ENCODE measurements at regions not wholly inside any gene's neighbourhood (a gene's known extent, or its start where the extent isn't known, plus 50 kb on each side); places are given as distances from the start of the nearest gene placed in this dataset.

DNA sequence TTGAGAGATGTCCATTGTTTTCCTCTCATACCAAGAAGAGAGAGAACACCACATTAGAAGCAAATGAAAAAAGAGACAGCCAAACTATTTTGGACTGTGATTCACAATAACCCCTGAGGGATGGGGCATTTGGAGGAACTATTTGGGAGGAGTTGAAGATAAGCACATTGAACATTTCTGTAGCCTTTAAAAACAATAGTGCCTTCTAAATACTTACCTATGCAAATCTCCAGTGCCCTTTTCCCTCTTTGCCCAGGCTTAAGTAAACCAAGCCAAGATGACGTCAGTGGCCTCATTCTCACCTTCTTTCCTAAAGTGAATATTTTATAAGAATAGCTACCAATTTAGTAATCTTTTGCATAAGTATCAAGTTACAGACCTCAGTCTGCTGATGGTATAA, 89.7 kb upstream of the COL8A1 start:
- TF ChIP-seq CTCF (IDR thresholded peaks at IDR 0.05) (no peak), POLR2AphosphoS5 (IDR thresholded peaks at IDR 0.05; ENCODE audit: insufficient read depth in 1 of 2, low read depth in 1 of 2) (no peak), POLR2A (IDR thresholded peaks at IDR 0.05) (no peak)
